Neural cell (in vitro differentiated cells): ENCODE measurements at regions not wholly inside any gene's neighbourhood (a gene's known extent, or its start where the extent isn't known, plus 50 kb on each side); places are given as distances from the start of the nearest gene placed in this dataset.

Experiments used
- POLR2AphosphoS5 ChIP-seq: IDR thresholded peaks from 2 replicates; pipeline ENCODE4 v1.6.1; 2012
- SMC3 ChIP-seq: fragments of 450-650 bp; conservative IDR thresholded peaks from 2 replicates; pipeline ENCODE4 v1.6.1; 2014; ENCODE audit warnings: antibody characterized with exemption, mild to moderate bottlenecking, moderate library complexity; ENCODE audit not compliant: poor library complexity
- TF ChIP-seq, protein P1 (sequence below): fragments of 450-650 bp; IDR thresholded peaks from 2 replicates; pipeline ENCODE4 v1.5.1; 2014; ENCODE audit warnings: antibody characterized with exemption, mild to moderate bottlenecking, moderate library complexity; ENCODE audit not compliant: poor library complexity, severe bottlenecking

DNA sequence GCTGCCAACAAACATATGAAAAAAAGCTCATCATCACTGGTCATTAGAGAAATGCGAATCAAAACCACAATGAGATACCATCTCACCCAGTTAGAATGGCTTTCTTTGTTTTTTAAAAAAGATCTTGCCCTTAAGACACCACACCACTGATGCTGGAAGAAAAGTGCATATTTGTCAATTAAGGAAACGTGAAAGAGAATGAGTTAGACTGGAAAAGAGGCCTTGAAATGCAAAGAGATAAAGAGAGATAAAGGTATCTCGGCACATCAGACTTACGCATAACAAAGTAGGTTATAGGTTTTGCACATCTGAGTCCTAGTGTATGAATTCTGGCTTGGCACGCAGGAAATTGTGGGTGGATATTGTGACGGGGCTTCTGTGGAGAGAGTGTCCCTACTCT, 149.5 kb downstream of the MTX2 start:
- TF ChIP-seq, protein P1, sequence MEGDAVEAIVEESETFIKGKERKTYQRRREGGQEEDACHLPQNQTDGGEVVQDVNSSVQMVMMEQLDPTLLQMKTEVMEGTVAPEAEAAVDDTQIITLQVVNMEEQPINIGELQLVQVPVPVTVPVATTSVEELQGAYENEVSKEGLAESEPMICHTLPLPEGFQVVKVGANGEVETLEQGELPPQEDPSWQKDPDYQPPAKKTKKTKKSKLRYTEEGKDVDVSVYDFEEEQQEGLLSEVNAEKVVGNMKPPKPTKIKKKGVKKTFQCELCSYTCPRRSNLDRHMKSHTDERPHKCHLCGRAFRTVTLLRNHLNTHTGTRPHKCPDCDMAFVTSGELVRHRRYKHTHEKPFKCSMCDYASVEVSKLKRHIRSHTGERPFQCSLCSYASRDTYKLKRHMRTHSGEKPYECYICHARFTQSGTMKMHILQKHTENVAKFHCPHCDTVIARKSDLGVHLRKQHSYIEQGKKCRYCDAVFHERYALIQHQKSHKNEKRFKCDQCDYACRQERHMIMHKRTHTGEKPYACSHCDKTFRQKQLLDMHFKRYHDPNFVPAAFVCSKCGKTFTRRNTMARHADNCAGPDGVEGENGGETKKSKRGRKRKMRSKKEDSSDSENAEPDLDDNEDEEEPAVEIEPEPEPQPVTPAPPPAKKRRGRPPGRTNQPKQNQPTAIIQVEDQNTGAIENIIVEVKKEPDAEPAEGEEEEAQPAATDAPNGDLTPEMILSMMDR, result no peak
- TF ChIP-seq SMC3 (no peak), POLR2AphosphoS5 (no peak)
